HG03095 (cell line): ENCODE measurements at regions not wholly inside any gene's neighbourhood (a gene's known extent, or its start where the extent isn't known, plus 50 kb on each side); places are given as distances from the start of the nearest gene placed in this dataset.

Experiments used
- ATAC-seq: cut with Tn5 transposase; IDR thresholded peaks from one replicate; pipeline ENCODE4 v1.9.1; 2021; ENCODE audit warnings: moderate library complexity; ENCODE audit not compliant: unreplicated experiment

DNA sequence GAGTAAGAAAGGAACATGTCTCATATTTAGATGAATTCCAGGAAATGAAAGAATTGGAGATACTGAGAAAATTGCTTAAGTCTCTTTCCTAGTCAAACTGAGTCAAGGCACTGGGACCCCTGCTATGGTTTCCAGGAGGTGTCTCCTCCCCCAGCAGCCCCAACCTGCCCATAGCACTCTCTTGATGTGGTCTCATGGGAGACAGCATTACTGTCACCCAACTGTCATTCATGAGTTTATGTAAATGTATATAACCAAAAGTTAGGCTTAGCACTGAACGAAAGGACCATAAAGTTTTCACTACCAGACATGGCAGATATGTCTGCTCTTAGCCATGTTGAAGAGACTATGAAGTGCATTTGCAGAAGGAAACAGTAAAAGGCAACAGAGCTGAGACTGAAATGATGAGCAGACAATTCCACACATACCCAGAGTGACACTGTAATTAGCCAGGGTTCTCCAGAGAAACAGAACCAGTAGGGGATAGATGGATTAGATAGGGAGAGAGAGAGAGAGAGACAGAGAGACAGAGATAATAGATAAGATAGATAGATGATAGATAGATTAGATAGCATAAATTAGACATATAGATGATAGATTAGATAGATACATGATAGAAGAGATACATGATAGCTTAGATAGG, 328.1 kb downstream of the BRD1 start:
- ATAC-seq = no peak

- no peak for ATAC-seq
Observed at GRCh38 chr22:49497266-49497665, 330.4 kb downstream of the BRD1 start.

DNA sequence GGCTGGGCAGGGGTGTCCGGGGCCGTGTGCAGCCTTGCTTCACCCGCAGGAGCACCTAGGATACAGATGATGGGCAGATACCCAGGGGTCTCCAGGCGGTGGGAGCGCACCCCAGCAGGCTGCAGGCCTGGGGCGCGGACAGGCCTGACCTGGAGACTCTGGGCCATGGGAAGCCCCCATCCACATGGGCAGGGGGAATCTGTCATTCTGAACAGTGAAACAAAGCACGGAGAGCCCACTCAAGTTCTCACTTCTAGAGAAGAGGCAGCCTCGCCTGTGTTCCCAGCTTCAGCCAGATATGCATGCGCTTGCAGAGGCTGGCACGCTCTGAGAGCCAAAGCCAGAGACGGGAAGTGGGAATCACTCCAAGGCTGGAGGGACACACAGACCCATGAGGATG, 333.1 kb downstream of the BRD1 start:
- ATAC-seq = no peak

DNA sequence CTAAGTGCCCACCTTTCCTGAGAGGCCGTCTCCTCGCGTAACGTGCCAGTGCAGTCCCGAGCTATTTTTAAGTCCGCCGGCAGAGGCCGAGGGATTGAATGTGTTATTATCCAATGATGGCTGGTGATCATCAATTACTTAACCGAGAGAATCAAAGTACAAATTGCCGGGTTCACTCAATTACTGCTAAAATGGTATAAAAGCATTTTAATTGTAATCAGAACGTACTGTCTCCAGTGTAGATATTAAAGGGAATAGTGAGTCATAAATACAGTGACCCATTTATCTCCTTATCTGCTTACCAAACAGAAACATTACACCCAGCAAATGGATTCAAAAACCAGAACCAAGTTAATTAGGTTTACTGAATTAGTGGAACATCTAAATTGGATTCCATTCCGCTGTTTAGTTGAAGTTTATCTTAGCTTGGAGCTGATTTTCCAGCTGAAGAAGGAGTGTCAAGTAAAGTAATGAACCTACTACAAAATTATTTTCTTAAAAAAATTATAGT, 334.9 kb downstream of the BRD1 start:
- ATAC-seq = no peak

DNA sequence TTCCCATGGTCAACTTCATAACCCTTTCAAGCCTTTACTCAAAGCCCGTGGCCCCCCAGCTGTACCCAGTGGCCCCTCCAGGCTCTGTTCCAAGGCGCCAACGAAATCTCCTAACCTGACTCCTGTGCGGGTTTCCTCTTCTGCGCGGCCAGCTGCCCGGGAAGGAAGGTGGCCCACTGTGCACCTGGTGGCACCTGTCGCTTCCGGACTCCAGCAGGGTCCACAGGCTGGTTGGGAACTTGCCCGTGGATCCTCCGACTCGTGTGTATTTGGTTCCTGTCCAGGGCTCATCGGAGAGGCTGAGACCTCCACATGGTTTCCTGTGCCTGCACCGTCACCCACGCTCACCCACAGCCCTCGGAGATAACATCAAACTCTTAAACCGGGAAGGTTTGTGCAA, 335.4 kb downstream of the BRD1 start:
- no peak for ATAC-seq

DNA sequence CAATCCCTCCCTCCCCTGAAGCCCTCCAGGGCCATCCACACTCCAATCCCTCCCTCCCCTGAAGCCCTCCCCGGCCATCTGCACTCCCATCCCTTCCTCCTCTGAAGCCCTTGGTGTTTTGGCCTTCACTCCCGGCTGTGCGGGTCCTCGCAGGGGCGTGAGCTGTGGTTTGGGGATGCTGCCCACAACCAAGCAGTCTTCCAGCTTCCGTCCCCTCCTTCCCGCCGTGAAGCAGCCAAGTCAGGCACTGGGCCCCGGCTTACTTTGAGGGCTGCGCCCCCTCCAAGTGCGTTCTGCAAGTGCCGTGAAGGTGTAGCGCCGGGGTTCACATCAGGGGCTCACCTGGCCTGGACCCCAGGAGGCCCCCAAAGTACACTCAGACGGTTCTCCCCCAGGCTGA, 335.9 kb downstream of the BRD1 start:
- ATAC-seq = no peak

DNA sequence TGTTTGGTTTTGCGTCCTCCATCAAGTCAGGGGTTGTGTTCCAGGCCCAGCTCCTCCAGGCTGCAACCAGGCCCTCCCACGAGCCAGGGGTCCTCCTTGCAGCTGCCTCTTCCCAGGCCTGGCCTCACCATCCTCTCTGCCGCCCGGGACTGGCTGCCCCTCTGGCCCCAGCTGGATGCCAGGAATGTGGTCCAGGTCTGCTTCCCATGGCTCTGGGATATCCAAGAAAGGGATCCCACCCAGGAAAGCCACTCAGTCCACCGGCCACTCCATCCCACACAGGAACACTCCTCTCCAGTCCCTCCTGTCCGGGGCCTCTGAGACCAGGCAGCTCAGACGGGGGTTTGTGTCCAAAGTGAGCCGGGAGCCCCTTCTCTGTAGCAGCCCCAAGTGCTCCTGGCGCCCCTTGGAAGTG, 336.4 kb downstream of the BRD1 start:
- no peak for ATAC-seq

GRCh38 chr22:49490692-49491091, 337.0 kb downstream of the BRD1 start:
- no peak for ATAC-seq

DNA sequence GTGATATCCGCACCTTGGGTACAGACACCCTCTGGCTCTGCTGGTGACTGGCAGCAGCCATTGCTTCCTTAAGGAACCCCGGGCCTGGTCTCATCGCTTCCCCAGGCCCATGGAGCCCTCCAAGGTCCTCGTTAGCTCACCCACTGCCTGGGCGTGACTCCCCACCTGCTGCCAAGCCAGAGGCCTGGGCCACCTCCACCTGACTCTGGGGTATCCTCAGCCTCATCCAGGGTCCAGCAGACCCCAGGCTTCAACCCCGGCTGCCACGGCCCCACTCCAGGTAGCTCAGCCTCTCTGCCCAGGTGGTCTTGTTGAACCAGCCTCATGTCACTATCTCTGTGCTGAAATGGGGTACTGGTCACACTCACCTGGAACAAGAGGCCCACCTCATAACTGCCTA, 337.9 kb downstream of the BRD1 start:
- ATAC-seq = no peak

GRCh38 chr22:49488943-49489342, 338.7 kb downstream of the BRD1 start:
- ATAC-seq = no peak

DNA sequence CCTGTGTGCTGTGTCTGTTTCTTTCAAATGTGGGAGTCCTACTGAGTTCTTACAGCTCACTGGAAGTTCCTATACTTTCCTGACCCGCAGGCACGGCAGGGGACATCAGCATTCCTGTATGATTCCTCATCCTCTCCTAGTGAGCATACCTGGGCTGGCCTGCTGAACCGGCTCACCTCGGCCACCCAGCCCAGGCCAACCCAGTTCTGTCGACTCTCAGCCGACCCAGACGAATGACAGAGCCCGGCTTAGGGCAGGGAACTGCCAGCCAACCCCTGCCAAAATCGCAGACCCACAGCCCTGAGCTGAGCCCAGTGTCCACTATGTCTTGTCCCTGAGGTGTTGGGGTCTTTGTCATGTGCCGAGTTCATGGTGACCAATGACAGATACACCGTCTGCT, 339.7 kb downstream of the BRD1 start:
- ATAC-seq = no peak

DNA sequence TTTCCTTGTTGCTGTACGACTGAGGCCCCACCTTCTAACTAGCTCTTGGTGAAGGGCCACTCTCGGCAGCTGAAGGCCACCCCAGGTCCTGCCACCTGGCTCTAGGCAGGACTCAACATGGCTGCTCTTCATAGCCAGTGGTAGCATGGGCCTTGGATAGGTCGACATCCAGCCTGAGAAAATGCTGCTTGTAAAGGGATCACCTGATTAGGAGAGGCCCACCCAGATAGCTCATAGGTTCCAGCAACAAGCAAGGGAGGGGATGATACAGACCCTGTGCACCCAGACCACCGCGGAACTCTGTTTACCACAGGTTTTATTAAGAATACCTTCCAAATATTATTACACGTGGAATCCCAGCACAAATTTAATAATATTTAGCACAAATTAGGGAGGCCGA, 341.4 kb downstream of the BRD1 start:
- ATAC-seq = no peak

DNA sequence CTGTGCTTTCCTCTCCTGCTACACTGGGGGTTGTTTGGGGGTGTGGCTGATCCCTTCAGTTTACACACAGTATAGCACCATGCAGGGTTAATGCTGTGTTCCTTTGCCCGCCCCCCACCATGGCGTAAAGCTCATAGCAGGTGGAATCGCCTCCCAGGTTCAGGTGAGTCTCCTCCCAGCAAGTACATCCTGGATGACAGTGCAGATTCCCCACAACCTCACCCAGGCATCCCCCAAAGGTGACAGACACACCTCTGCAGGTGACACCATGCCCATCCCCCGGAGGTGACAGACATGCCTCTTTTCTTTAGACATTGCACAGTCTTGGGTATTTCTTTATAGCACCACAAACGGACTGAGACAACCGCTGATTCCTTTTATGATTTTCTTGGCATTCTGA, 343.7 kb downstream of the BRD1 start:
- no peak for ATAC-seq

- no peak for ATAC-seq
Observed at GRCh38 chr22:49483281-49483870, 344.3 kb downstream of the BRD1 start.

- no peak for ATAC-seq
Observed at GRCh38 chr22:49482811-49483210, 344.9 kb downstream of the BRD1 start.

GRCh38 chr22:49481659-49482399, 345.8 kb downstream of the BRD1 start:
- no peak for ATAC-seq

- no peak for ATAC-seq
Observed at GRCh38 chr22:49480896-49481658, 346.6 kb downstream of the BRD1 start.

- no peak for ATAC-seq
Observed at GRCh38 chr22:49480331-49480730, 347.3 kb downstream of the BRD1 start.

DNA sequence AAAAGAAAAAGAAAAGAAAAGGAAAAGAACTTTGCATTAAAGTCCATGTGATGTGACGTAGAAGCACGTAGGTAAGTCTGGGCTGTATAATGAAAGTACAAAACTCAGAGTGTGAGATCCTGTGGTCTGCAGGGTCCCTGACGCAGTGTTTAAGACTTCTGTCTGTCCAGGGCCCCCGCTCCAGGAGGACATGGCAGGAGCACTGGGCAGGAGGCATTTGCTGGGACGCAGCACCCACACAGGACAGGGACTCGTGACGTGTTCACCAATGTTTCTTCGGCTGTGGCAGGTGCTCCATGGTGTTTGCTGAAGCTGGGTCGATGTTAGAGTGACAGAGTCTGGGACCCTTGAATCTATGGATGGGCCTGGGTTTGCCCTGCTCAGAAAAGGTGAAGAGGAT, 348.1 kb downstream of the BRD1 start:
- no peak for ATAC-seq

DNA sequence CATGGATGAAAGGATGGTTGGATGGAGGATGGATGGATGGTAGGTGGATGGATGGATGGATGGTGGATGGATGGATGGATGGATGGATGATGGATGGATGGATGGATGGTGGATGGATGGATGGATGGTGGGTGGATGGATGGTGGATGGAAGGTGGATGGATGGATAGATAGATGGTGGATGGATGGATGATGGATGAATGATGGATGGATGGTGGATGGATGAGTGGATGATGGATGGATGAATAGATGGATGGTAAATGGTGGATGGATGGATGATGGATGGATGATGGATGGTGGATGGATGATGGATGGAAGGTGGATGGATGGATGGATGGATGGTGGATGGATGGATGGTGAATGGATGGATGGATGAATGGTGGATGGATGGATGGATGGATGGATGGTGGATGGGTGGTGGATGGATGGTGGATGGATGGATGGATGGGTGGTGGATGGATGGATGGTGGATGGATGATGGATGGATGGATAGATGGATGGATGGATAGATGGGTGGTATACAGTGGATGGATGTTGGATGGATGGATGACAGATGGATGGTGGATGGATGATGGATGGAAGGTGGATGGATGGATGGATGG, 350.8 kb downstream of the BRD1 start:
- ATAC-seq = no peak

DNA sequence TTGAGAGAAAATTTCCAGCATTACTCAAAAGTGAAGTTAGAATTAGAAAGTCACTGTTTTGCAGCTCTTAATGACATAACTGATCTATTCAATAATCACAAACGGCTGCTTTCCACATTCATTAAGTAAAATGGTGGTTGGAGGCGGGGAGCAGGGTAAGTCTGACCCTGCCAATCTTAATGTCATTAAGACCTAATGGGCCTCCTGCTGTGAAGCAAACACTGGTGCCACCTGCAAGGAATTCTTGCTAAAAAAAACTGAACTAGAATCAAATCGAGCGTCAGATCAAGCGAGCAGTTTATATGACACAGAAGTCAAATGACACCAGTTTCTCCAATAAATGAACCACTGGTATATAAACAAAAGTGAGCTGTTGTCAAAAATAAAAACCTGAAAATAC, 351.5 kb downstream of the BRD1 start:
- no peak for ATAC-seq
